Cardiac muscle cell (in vitro differentiated cells and primary cell): ENCODE measurements at regions not wholly inside any gene's neighbourhood (a gene's known extent, or its start where the extent isn't known, plus 50 kb on each side); places are given as distances from the start of the nearest gene placed in this dataset.
"Not testable (repeated sequence)": the region's sequence is repeated elsewhere in the genome, so short reads cannot be mapped to it uniquely, and the experiment has no call there.

Source experiments
- DNase-seq, 2 donors: peaks; one replicate each; pipeline versions ENCODE4 v3.0.0 to v3.0.0-alpha.2; 2010 to 2017; ENCODE audit warnings: low read depth in 1 of 2, low spot score in 1 of 2
- H3K27ac ChIP-seq: fragments of 200-600 bp; sonication (generic); 2 replicates; pipeline ENCODE4 v1.5.1; 2016
- H3K27me3 ChIP-seq: fragments of 200-600 bp; sonication (generic); 2 replicates; pipeline ENCODE4 v1.6.0; 2016; ENCODE audit warnings: control low read depth
- H3K36me3 ChIP-seq: fragments of 200-600 bp; sonication (generic); 2 replicates; pipeline ENCODE4 v1.5.1; 2016; ENCODE audit warnings: control low read depth
- H3K4me1 ChIP-seq: fragments of 200-600 bp; sonication (generic); 2 replicates; pipeline ENCODE4 v1.8.1; 2017; ENCODE audit warnings: low read depth, mild to moderate bottlenecking, mixed run types
- H3K4me3 ChIP-seq: fragments of 200-600 bp; sonication (generic); 2 replicates; pipeline ENCODE4 v1.5.1; 2016; ENCODE audit warnings: mild to moderate bottlenecking
- H3K9me3 ChIP-seq: fragments of 200-600 bp; sonication (generic); 2 replicates; pipeline ENCODE4 v1.5.1; 2017; ENCODE audit warnings: low read depth, mild to moderate bottlenecking, control low read depth

- not testable (repeated sequence) for H3K27me3 ChIP-seq, H3K4me3 ChIP-seq, H3K36me3 ChIP-seq, H3K27ac ChIP-seq, H3K4me1 ChIP-seq, DNase-seq, H3K9me3 ChIP-seq
Measured at GRCh38 chr2:91603996-91604395, 2912.5 kb downstream of the RPIA start.

- not testable (repeated sequence) for H3K4me1 ChIP-seq, H3K36me3 ChIP-seq, H3K27ac ChIP-seq, H3K4me3 ChIP-seq, H3K27me3 ChIP-seq, DNase-seq, H3K9me3 ChIP-seq
Measured at GRCh38 chr2:91604629-91605028, 2913.2 kb downstream of the RPIA start.

- H3K9me3 ChIP-seq, H3K4me1 ChIP-seq, DNase-seq, H3K27me3 ChIP-seq, H3K36me3 ChIP-seq, H3K4me3 ChIP-seq, H3K27ac ChIP-seq: not testable (repeated sequence)
Measured at GRCh38 chr2:91623739-91624138, 2932.3 kb downstream of the RPIA start.

GRCh38 chr2:91628471-91628870 is 2937.0 kb downstream of the RPIA start:
- not testable (repeated sequence) for H3K27ac ChIP-seq, H3K4me3 ChIP-seq, DNase-seq, H3K27me3 ChIP-seq, H3K9me3 ChIP-seq, H3K36me3 ChIP-seq, H3K4me1 ChIP-seq

GRCh38 chr2:91657193-91657592 is 2965.7 kb downstream of the RPIA start:
- H3K9me3 ChIP-seq, H3K4me1 ChIP-seq, H3K27me3 ChIP-seq, H3K27ac ChIP-seq, H3K4me3 ChIP-seq, H3K36me3 ChIP-seq: not testable (repeated sequence)
- DNase-seq: peak in 1 of 2 donors; percentile 73

GRCh38 chr2:91658336-91658735 is 2966.9 kb downstream of the RPIA start:
- H3K4me3 ChIP-seq, DNase-seq, H3K9me3 ChIP-seq, H3K27ac ChIP-seq, H3K36me3 ChIP-seq, H3K27me3 ChIP-seq, H3K4me1 ChIP-seq: not testable (repeated sequence)

GRCh38 chr2:91659189-91659916 is 2967.9 kb downstream of the RPIA start:
- H3K27ac ChIP-seq, DNase-seq, H3K27me3 ChIP-seq, H3K4me3 ChIP-seq, H3K4me1 ChIP-seq, H3K36me3 ChIP-seq, H3K9me3 ChIP-seq: not testable (repeated sequence)

- H3K4me3 ChIP-seq: peak overlapping the region; percentile 15
- H3K4me1 ChIP-seq: not testable (repeated sequence)
Measured at GRCh38 chr2:91659917-91660275, 2968.4 kb downstream of the RPIA start.

GRCh38 chr2:91667341-91667740 is 2975.9 kb downstream of the RPIA start:
- DNase-seq, H3K27me3 ChIP-seq, H3K4me1 ChIP-seq, H3K27ac ChIP-seq, H3K36me3 ChIP-seq, H3K4me3 ChIP-seq, H3K9me3 ChIP-seq: not testable (repeated sequence)

More at GRCh38 chr2:91659917-91660275, 2968.4 kb downstream of the RPIA start:
- peak; percentile 39 to 46 for DNase-seq
- H3K27ac ChIP-seq, H3K27me3 ChIP-seq, H3K9me3 ChIP-seq, H3K36me3 ChIP-seq: not testable (repeated sequence)

- H3K36me3 ChIP-seq, H3K4me1 ChIP-seq, H3K9me3 ChIP-seq, H3K27me3 ChIP-seq, H3K4me3 ChIP-seq, DNase-seq, H3K27ac ChIP-seq: not testable (repeated sequence)
Measured at GRCh38 chr2:91685541-91685940, 2994.1 kb downstream of the RPIA start.

- H3K36me3 ChIP-seq, H3K27me3 ChIP-seq, H3K9me3 ChIP-seq, H3K27ac ChIP-seq, H3K4me1 ChIP-seq, DNase-seq, H3K4me3 ChIP-seq: not testable (repeated sequence)
Measured at GRCh38 chr2:91686046-91686445, 2994.6 kb downstream of the RPIA start.
